Breast epithelium (tissue), 3 donors: ENCODE measurements at regions not wholly inside any gene's neighbourhood (a gene's known extent, or its start where the extent isn't known, plus 50 kb on each side); places are given as distances from the start of the nearest gene placed in this dataset.

ENCODE experiments used
- CTCF ChIP-seq, 3 donors: fragments of 450-650 bp; IDR thresholded peaks; one replicate each; pipeline ENCODE4 v1.5.1; 2016 to 2017; ENCODE audit warnings: antibody characterized with exemption in 3 of 3, mild to moderate bottlenecking in 3 of 3, moderate library complexity in 3 of 3
- POLR2A ChIP-seq: fragments of 450-650 bp; IDR thresholded peaks from one replicate; pipeline ENCODE4 v1.6.1; 2016; ENCODE audit warnings: antibody characterized with exemption, mild to moderate bottlenecking, moderate library complexity
- POLR2AphosphoS5 ChIP-seq, 3 donors: sonication (generic); formaldehyde crosslinking; IDR thresholded peaks; one replicate each; pipeline ENCODE4 v1.6.1; 2017; ENCODE audit warnings: antibody characterized with exemption in 3 of 3

GRCh38 chr3:16759227-16759903 is 125.4 kb upstream of the PLCL2 start:
- TF ChIP-seq CTCF (IDR thresholded peaks at IDR 0.05), result no peak
- no peak for TF ChIP-seq POLR2A
- TF ChIP-seq POLR2AphosphoS5 (IDR thresholded peaks at IDR 0.05), result no peak
